GM12878 (cell line): ENCODE measurements at regions not wholly inside any gene's neighbourhood (a gene's known extent, or its start where the extent isn't known, plus 50 kb on each side); places are given as distances from the start of the nearest gene placed in this dataset.

Experiments used
- CHD2 ChIP-seq: IDR thresholded peaks from 2 replicates; pipeline ENCODE4 v1.6.1; 2011; ENCODE audit warnings: low read depth, low read length, improper control_type of control experiment, borderline replicate concordance
- CTCF ChIP-seq, 3 experiments: IDR thresholded peaks in 2 of 3; conservative IDR thresholded peaks in 1 of 3; 2 replicates each; pipeline ENCODE4 v1.5.1; 2011; ENCODE audit warnings: low read depth in 3 of 3, low read length in 3 of 3, mild to moderate bottlenecking in 3 of 3, control low read depth in 2 of 3, moderate library complexity in 2 of 3, inconsistent platforms in 1 of 3, mixed read lengths in 1 of 3; ENCODE audit not compliant: control insufficient read depth in 2 of 3, insufficient read depth in 1 of 3; ENCODE audit errors: extremely low read depth in 1 of 3
- EP300 ChIP-seq, 2 experiments: fragments of 150-350 bp in 1 of 2; IDR thresholded peaks; 2 replicates each; pipeline ENCODE4 v1.6.1; 2011 to 2012; ENCODE audit warnings: low read depth in 2 of 2, low read length in 2 of 2, borderline replicate concordance in 1 of 2, improper control_type of control experiment in 1 of 2, inconsistent platforms in 1 of 2; ENCODE audit not compliant: control insufficient read depth in 1 of 2
- GABPA ChIP-seq: IDR thresholded peaks from 2 replicates; pipeline ENCODE4 v1.6.1; 2014; ENCODE audit warnings: antibody characterized with exemption, low read depth, mild to moderate bottlenecking, inconsistent platforms
- POLR2AphosphoS5 ChIP-seq: IDR thresholded peaks from 2 replicates; pipeline ENCODE4 v1.6.1; 2011; ENCODE audit warnings: mild to moderate bottlenecking, low read length, inconsistent platforms
- STAT1 ChIP-seq: fragments of 450-650 bp; conservative IDR thresholded peaks from 2 replicates; pipeline ENCODE4 v1.6.1; 2014; ENCODE audit warnings: antibody characterized with exemption, mild to moderate bottlenecking
- TBL1XR1 ChIP-seq: IDR thresholded peaks from 2 replicates; pipeline ENCODE4 v1.6.1; 2012; ENCODE audit warnings: low read depth, low read length, improper control_type of control experiment
- ZBTB40 ChIP-seq: fragments of 450-650 bp; IDR thresholded peaks from 2 replicates; pipeline ENCODE4 v1.6.1; 2016; ENCODE audit warnings: mild to moderate bottlenecking, moderate library complexity, borderline replicate concordance

GRCh38 chr14:84520711-84521338, 1009.1 kb upstream of the FLRT2 start:
- no peak for TF ChIP-seq EP300 (IDR thresholded peaks at IDR 0.05; ENCODE audit: borderline replicate concordance in 1 of 2, control insufficient read depth in 1 of 2, low read depth in 2 of 2, low read length in 2 of 2)
- TF ChIP-seq ZBTB40: no peak
- no peak for TF ChIP-seq CTCF (IDR thresholded peaks at IDR 0.05 in 2 of 3, conservative IDR thresholded peaks at IDR 0.05 in 1 of 3; ENCODE audit: control insufficient read depth in 2 of 3, extremely low read depth in 1 of 3, insufficient read depth in 1 of 3, low read depth in 3 of 3, low read length in 3 of 3)
- TF ChIP-seq CHD2: no peak
- TF ChIP-seq GABPA: no peak
- no peak for TF ChIP-seq POLR2AphosphoS5
- no peak for TF ChIP-seq STAT1
- no peak for TF ChIP-seq TBL1XR1
